Sigmoid colon (tissue), 6 donors: ENCODE measurements at regions not wholly inside any gene's neighbourhood (a gene's known extent, or its start where the extent isn't known, plus 50 kb on each side); places are given as distances from the start of the nearest gene placed in this dataset.

Source experiments
- DNase-seq: peaks from one replicate; pipeline ENCODE4 v3.0.0-alpha.2; 2019
- H3K27ac ChIP-seq, 4 donors: fragments of 200-600 bp; sonication (generic); one replicate each; pipeline ENCODE4 v1.5.1; 2016 to 2019; ENCODE audit warnings: mild to moderate bottlenecking in 1 of 4
- H3K27me3 ChIP-seq, 3 donors: fragments of 200-600 bp; sonication (generic); one replicate each; pipeline ENCODE4 v1.5.1; 2019; ENCODE audit warnings: mild to moderate bottlenecking in 1 of 3
- H3K36me3 ChIP-seq, 4 donors: fragments of 200-600 bp; sonication (generic); one replicate each; pipeline ENCODE4 v1.5.1; 2016 to 2019
- H3K4me1 ChIP-seq, 4 donors: fragments of 200-600 bp; sonication (generic); one replicate each; pipeline ENCODE4 v1.5.1; 2017 to 2019
- H3K4me3 ChIP-seq, 4 donors: fragments of 200-600 bp; sonication (generic); one replicate each; pipeline ENCODE4 v1.5.1; 2017 to 2019; ENCODE audit warnings: mild to moderate bottlenecking in 2 of 4, moderate library complexity in 1 of 4
- H3K9me3 ChIP-seq, 4 donors: fragments of 200-600 bp in 3 of 4; sonication (generic) in 3 of 4; one replicate each; pipeline versions ENCODE4 v1.5.1 to v1.6.1; 2013 to 2019
- EP300 ChIP-seq, 4 donors: sonication (generic); formaldehyde crosslinking; IDR thresholded peaks; one replicate each; pipeline ENCODE4 v1.6.1; 2017; ENCODE audit warnings: antibody characterized with exemption in 4 of 4
- POLR2A ChIP-seq, 2 donors: fragments of 450-650 bp; IDR thresholded peaks; one replicate each; pipeline ENCODE4 v1.6.1; 2016; ENCODE audit warnings: antibody characterized with exemption in 2 of 2, mild to moderate bottlenecking in 2 of 2, moderate library complexity in 2 of 2
- POLR2AphosphoS5 ChIP-seq, 4 donors: sonication (generic); formaldehyde crosslinking; IDR thresholded peaks; one replicate each; pipeline ENCODE4 v1.6.1; 2017; ENCODE audit warnings: antibody characterized with exemption in 4 of 4
- WGBS, 2 donors: extraction: QIAGEN DNeasy Blood & Tissue Kit; methylation state at CpG; one replicate each; pipeline ENCODE4 v1.1.7; 2013; 5-methylcytosine and 5-hydroxymethylcytosine counted together
- intact Hi-C: fragments of 100-400 bp; cut with DNase I; formaldehyde crosslinking; loops from one replicate; pipeline ENCODE4 v1.15.1; 2023
- TF ChIP-seq, protein P1 (sequence below), 4 experiments: fragments of 450-650 bp in 3 of 4; fragments of 200-600 bp in 1 of 4; IDR thresholded peaks; one replicate each; pipeline ENCODE4 v1.5.1; 2016 to 2019; ENCODE audit warnings: antibody characterized with exemption in 4 of 4, mild to moderate bottlenecking in 3 of 4, moderate library complexity in 2 of 4
- donor health status: healthy with polysubstance abuse.
- donor health status: healthy.

DNA sequence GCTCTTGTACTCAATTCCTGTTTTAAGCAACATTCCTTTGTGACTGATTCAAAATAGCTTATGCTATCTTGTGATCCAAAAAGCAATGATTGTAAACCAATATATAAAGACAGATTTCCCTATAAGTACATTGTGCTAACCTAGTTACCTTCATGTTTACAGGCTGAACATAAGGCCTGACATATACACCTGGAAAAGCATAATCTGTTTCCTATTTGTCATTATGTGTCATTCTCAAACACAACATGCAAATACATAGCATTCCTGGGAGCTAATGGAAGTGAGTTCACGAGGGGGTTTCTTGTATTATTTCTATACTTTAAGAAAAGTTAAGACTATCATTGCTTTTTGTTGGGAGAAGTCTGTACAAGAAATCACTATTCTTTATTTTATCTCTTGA is 638.1 kb upstream of the AGA start:
- no peaks in the 10 kb centered on the region for H3K4me1 ChIP-seq
- H3K36me3 ChIP-seq, result no peaks in the 10 kb centered on the region
- TF ChIP-seq POLR2AphosphoS5 (IDR thresholded peaks at IDR 0.05) (no peak), POLR2A (IDR thresholded peaks at IDR 0.05) (no peak), EP300 (IDR thresholded peaks at IDR 0.05) (no peak)
- TF ChIP-seq, protein P1, sequence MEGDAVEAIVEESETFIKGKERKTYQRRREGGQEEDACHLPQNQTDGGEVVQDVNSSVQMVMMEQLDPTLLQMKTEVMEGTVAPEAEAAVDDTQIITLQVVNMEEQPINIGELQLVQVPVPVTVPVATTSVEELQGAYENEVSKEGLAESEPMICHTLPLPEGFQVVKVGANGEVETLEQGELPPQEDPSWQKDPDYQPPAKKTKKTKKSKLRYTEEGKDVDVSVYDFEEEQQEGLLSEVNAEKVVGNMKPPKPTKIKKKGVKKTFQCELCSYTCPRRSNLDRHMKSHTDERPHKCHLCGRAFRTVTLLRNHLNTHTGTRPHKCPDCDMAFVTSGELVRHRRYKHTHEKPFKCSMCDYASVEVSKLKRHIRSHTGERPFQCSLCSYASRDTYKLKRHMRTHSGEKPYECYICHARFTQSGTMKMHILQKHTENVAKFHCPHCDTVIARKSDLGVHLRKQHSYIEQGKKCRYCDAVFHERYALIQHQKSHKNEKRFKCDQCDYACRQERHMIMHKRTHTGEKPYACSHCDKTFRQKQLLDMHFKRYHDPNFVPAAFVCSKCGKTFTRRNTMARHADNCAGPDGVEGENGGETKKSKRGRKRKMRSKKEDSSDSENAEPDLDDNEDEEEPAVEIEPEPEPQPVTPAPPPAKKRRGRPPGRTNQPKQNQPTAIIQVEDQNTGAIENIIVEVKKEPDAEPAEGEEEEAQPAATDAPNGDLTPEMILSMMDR (IDR thresholded peaks at IDR 0.05), result no peak
- H3K27ac ChIP-seq, result no peak overlapping the region
- no peak for DNase-seq
- intact Hi-C loops, result no loop called here
- no peaks in the 10 kb centered on the region for H3K9me3 ChIP-seq
- WGBS, 2 donors, result 71 to 80% methylated on average over 1 of the region's 1 CpG
- H3K4me3 ChIP-seq, result no peak overlapping the region
- no peaks in the 10 kb centered on the region for H3K27me3 ChIP-seq

DNA sequence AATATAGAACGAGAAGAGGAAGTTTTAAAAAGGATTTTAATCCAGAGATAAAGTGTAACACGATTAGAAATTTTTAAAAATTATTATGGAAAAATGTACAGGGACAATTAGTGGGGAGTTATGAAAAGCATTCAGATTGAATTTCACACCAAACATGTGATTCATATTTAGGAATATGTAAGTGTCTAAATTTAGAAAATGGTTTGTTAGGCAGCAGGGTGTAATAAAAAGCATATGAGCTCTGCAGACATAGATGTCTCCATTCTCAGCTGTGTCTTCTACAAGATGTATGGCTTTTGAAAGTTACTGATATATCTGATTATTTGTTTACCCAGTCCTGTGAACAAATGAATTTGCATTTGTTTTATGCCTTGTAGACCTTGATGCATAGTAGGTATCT is 638.9 kb upstream of the AGA start:
- WGBS, 2 donors, result 77 to 86% methylated on average over 2 of the region's 2 CpGs
- H3K27me3 ChIP-seq, result no peaks in the 10 kb centered on the region
- no peak overlapping the region for H3K4me3 ChIP-seq
- no peak overlapping the region for H3K27ac ChIP-seq
- TF ChIP-seq POLR2AphosphoS5 (IDR thresholded peaks at IDR 0.05) (no peak), POLR2A (IDR thresholded peaks at IDR 0.05) (no peak)
- DNase-seq, result no peak
- H3K4me1 ChIP-seq, result no peaks in the 10 kb centered on the region
- H3K9me3 ChIP-seq, result no peaks in the 10 kb centered on the region
- intact Hi-C loops, result no loop called here
- H3K36me3 ChIP-seq, result no peaks in the 10 kb centered on the region

DNA sequence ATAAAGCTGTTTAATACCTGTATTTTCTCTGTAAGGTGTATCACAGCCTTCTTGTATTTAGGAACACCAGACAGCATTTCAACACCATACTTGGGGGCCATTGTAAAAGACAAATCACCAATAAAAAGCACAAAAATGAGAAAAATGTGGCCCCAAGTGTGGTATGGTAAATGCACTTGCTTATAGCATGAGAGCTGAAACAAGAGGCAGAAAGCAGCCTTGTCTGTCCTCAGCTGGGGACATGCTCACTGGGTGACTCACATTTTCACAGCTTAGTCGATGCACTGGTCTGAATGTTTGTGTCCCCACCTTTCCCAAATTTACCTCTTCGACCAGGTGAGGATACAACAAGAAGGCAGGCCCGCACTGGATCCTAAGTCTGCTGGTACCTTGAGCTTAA is 639.7 kb upstream of the AGA start:
- DNase-seq, result no peak
- no peaks in the 10 kb centered on the region for H3K4me1 ChIP-seq
- no peak overlapping the region for H3K27ac ChIP-seq
- 85 to 88% methylated on average over 3 of the region's 3 CpGs for WGBS, 2 donors
- intact Hi-C loops, result no loop called here
- TF ChIP-seq, protein P1 (IDR thresholded peaks at IDR 0.05), result no peak
- TF ChIP-seq EP300 (IDR thresholded peaks at IDR 0.05), result no peak
- TF ChIP-seq POLR2AphosphoS5 (IDR thresholded peaks at IDR 0.05), result no peak
- no peak for TF ChIP-seq POLR2A (IDR thresholded peaks at IDR 0.05)
- H3K4me3 ChIP-seq, result no peak overlapping the region
- no peaks in the 10 kb centered on the region for H3K9me3 ChIP-seq
- H3K27me3 ChIP-seq, result no peaks in the 10 kb centered on the region
- H3K36me3 ChIP-seq, result no peaks in the 10 kb centered on the region

DNA sequence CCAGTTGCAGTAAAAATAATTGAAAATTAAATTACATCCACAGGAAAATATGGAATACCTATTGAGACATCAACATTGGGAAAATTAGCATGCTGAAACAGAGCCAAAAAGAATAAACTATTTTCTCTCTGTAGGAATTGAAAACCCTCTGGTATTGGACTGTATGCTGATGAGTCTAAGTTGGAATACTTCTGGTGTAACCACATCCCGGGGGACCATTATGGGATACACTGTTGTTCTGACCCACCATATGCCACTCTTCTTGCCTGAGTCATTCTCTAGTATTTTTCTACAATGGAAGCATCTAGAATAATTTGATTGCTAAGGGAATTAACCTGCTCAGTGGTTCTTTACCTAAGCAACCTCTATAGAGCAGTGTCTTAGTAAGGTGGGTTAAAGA is 640.7 kb upstream of the AGA start:
- intact Hi-C loops, result no loop called here
- Histone ChIP-seq H3K9me3 (no peaks in the 10 kb centered on the region), H3K4me1 (no peaks in the 10 kb centered on the region), H3K27me3 (no peaks in the 10 kb centered on the region), H3K27ac (no peak overlapping the region), H3K4me3 (no peak overlapping the region), H3K36me3 (no peaks in the 10 kb centered on the region)
- WGBS, 2 donors, result 85 to 96% methylated on average over 1 of the region's 1 CpG
- TF ChIP-seq, protein P1 (IDR thresholded peaks at IDR 0.05), result no peak
- TF ChIP-seq EP300 (IDR thresholded peaks at IDR 0.05) (no peak), POLR2A (IDR thresholded peaks at IDR 0.05) (no peak), POLR2AphosphoS5 (IDR thresholded peaks at IDR 0.05) (no peak)
- DNase-seq, result no peak

DNA sequence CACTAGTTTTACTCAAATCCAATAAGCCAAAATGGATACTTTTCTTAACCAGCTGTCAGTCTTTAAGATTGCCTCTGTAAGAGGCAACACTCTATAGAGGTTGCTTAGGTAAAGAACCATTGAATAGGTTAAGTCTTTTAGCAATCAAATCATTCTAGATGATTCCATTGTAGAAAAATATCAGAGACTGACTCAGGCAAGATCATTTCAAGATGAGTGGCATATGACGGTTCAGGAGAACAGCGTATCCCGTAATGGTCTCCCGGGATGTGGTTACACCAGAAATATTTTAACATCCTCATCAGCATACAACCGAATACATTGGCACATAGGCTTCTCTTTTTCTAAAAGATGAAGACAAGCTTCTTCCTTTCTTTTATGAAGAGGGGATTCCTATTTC is 641.7 kb upstream of the AGA start:
- DNase-seq, result no peak
- no peaks in the 10 kb centered on the region for H3K4me1 ChIP-seq
- no peaks in the 10 kb centered on the region for H3K9me3 ChIP-seq
- intact Hi-C loops, result no loop called here
- WGBS, 2 donors, result 95 to 96% methylated on average over 5 of the region's 5 CpGs
- no peak overlapping the region for H3K27ac ChIP-seq
- H3K27me3 ChIP-seq, result no peaks in the 10 kb centered on the region
- TF ChIP-seq, protein P1 (IDR thresholded peaks at IDR 0.05), result no peak
- TF ChIP-seq EP300 (IDR thresholded peaks at IDR 0.05), result no peak
- no peak for TF ChIP-seq POLR2AphosphoS5 (IDR thresholded peaks at IDR 0.05)
- TF ChIP-seq POLR2A (IDR thresholded peaks at IDR 0.05), result no peak
- H3K4me3 ChIP-seq, result no peak overlapping the region
- H3K36me3 ChIP-seq, result no peaks in the 10 kb centered on the region
